HG03039 (cell line): ENCODE measurements at regions not wholly inside any gene's neighbourhood (a gene's known extent, or its start where the extent isn't known, plus 50 kb on each side); places are given as distances from the start of the nearest gene placed in this dataset.
"Not testable (repeated sequence)": the region's sequence is repeated elsewhere in the genome, so short reads cannot be mapped to it uniquely, and the experiment has no call there.

ENCODE experiments used
- ATAC-seq: cut with Tn5 transposase; IDR thresholded peaks from one replicate; pipeline ENCODE4 v1.9.1; 2021; ENCODE audit warnings: mild to moderate bottlenecking, moderate library complexity; ENCODE audit not compliant: unreplicated experiment

DNA sequence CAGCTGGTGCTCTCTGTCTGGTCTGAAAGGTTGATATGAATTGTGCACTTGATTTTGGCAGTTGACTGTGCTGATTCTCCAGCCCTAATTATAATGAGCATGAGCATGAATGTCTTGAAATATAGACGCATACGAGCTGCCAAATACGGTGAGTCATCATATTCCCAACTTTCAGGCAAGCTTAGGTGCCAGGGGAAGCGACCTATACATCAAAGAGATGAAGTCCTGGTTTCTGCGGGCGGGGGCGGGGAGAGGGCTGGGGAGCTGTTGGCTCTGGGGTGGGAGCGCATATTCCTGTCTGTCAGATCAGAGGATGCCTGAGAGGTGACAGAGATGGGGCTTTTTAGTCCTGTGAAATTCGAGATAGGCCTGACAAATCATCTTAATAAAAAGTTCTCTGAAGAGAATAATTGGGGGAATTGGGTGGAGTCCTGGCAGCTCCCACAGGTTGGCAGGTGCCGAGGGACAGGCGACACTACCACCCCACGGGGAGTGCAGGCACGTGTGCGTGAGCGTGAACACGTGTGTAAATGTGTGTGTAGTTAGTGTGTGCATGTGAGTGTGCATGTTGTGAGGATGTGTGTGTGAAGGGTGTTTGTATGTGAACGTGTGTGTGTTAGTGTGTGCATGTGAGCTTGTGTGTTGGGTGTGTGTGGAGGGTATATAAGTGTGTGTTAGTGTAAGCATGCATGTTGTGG, 865.3 kb downstream of the TBC1D22A start:
- no peak for ATAC-seq

DNA sequence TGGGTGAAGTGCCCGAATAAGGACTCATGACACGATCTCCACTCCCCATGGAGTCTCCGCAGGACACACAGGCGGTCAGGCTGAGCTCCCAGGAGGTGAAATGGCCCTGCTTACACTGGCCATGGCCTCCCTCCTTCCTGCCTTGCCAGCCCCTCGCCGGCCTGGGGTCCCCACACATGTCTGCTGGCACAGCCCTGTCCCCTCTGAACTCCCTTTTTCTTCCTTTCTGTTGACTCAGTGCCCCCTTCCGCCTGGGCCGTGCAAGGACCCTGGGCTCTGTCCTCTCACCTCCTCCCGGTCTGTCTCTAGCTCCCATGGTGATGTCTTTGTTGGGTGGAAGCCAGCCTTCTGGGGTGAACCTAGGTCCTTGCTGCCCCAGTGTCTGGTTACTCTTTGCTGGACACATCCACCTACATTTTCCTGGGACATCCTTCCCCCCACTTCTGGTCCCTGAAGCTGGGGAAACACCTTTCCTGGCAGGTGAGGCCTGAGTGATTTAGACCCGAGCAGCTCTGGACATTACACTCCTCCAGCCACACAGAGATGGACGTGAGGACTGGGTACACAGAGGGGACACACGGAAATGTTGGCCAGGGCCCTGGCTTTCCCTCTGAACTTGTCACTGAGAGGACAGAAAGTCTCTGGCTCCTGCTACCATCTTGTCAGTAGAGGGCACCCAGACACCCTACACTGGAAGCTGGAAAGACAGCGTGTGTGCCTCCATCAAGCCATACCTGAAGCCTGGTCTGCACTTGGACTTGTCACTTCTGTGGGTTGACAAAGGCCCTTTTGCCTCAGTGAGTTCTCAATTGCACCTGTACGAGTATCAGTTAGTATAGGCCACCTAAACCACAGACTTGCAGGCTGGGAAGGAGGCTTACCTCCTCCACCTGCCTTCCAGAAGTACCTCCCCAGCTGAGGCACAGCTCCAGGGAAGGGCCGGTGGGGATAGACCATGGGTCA, 864.3 kb downstream of the TBC1D22A start:
- no peak for ATAC-seq

DNA sequence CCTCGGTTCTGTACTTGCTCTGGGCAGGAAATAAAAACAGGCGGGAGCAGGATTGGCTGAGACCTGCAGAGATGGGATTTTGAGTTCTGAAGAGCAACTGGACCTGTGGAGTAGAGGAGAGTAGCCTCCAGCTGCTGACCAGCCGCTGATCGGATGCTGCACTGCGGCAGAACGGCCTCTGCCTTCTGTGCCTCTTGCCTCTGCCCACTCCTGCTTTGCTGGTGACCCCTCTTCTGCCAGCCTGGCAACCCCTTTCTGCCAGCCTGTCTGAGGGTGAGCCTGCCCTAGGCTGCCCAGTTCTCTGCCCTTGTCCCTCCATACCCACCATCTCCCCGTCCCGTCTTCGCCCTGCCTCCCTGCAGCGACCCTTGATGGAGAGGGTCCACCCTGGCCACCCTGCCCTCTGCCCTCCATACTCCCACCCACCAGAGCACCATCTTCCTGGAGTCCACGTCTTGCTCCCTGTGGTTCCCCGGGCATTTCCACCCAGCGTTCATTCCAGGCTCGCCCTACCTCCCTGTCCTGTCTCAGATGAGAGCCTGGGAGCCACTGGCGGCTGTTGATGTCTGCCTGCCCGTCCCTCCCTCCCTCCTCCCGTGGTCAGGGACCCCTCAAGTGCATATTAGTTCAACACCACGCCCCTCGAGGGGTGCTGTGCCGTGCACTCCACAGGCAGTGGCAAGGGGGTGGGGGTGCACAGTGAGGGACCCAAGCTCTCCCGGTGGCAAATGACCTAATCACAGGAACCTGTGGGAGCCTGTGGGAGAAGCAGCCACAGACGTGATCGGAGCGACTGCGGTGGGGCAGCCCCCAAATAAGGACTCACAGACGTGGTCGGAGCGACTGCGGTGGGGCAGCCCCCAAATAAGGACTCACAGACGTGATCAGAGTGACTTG, 863.3 kb downstream of the TBC1D22A start:
- ATAC-seq = no peak

DNA sequence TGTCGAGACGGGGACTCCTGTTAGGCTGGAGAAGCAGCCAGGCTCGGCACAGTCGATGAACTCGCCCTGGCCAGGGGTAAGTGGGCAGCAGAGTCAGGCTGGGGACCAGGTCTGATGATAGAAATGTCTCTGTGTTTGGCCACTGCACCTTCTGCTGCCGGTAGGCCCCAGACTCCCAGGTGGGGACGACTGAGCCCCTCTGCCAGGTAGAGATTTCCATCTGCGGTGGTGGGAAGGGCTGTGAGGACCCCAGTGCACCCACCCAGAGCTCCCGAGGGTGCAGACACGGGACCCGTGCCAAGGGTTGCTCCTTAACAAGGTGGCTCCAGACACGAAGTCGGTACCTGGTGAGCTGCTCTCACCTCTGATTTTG, 862.5 kb downstream of the TBC1D22A start:
- ATAC-seq = no peak

DNA sequence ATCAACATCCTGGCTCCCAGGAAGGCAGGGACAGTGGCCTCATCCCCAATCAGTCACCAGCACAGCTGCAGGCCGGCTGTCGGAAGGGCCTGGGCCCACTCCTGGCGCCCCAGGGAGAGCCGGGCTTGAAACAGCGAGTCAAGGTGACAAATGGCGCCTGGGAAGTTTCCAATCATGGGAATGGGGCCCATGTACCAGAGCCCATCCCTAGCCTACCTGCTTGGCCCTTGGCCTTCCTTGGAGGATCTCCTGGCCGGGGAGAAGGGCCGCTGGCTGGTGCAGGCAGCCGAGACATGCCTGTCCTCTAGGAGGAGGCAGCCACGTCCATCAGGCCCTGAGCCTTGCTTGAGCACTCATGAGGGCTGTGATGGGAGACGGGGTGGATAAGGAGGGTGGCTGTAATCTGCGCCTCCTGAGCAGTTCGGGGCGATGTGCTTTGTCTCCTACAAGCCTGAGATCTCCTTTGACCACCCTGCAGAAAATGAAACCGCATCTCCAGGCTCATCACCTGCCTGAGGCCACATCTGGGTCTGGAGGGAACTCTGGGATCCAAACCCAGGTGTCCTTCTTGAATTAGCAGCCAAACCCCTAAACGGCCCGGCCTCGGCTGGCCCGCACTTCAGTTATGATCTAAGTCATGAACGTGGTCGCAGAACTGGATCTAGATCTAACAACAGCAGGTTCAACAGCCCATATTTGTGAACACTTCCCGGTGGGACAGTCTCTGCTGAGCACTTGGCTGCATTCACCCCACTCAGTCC, 862.0 kb downstream of the TBC1D22A start:
- no peak for ATAC-seq

DNA sequence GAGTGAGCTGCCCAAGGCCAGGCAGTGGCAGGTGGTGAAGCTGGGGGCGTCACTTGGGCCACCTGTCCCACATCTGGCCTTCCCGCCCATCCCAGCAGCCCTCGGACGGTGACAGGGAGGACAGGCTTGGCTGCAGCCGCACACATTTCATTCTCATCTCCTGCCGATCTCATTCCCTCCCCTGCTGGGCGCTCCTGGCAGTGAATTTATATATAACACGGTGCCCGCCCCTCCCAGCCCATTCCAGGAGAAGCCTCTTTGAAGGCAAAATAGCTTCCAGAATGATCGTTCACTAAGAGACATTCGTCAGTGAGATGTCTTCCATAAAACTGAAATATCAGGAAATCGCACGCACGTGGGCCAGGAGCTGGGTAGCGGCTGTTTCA, 861.3 kb downstream of the TBC1D22A start:
- no peak for ATAC-seq

DNA sequence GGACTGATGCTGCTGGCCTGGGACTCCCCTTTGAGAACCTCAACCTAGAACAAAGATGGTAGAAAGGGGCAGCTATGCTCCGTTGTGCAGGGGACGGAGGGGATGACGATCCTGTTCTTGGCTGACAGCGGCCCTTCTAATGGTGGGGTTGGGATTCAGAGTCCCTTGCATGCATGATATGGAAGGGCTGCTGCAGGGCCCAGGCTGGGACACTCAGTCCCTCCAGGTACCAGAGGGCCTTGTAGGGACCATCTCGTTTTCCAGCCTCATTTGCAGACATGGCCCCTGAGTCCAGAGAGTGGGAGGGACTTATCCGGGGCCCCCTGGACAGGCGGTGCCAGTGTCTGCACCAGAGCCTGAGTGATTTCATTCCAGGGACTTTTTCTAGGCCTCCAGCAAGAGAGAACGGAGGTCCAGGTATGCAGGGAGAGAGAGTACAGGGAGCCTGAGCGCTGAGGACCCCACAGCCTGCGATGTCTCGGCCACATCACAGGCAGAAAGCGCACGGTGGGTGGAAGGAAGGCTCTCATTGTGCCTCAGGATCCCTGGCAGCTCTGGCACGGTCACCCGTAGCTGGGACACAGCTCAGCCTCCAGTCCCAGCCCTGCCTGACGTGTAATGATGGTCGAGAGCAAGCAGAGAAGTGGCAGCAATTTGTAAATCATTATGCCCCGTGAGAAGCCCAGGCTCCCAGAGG, 860.8 kb downstream of the TBC1D22A start:
- ATAC-seq = no peak

DNA sequence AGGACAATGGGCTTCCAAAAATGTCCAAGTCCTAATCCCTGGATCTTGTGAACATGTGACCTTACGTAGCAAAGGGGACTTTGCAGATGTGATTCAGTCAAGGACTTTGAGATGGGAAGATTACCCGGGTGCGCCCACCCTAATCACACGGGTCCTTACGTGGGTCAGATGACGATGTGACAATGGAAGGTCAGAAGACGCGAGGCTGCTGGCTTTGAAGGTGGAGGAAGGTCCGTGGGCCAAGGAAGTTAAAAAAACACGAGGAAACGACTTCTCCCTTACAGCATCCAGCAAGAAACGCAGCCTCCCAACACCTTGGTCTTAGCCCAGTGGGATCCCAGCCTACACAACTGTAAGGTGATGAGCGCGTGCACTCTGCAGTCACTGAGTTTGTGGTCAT, 860.1 kb downstream of the TBC1D22A start:
- no peak for ATAC-seq

DNA sequence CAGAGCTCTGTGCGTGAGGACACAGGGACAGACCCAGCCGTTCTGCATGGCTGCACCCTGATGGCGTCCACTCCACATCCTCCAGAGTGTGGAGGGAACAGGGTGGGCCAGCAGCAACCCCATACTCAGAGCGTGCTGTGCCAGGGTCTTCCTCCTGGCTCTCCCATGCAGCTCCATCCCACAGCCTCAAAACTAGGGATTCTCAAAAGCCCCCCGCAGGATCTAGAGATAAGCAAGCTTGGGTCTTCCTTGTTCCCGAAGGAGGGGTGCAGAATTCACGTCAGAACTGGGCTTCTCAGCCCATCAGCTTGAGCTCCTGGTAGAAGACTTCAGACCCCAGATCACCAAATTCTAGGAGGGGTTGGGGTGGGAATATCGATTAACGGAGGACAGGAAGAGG, 858.8 kb downstream of the TBC1D22A start:
- no peak for ATAC-seq

DNA sequence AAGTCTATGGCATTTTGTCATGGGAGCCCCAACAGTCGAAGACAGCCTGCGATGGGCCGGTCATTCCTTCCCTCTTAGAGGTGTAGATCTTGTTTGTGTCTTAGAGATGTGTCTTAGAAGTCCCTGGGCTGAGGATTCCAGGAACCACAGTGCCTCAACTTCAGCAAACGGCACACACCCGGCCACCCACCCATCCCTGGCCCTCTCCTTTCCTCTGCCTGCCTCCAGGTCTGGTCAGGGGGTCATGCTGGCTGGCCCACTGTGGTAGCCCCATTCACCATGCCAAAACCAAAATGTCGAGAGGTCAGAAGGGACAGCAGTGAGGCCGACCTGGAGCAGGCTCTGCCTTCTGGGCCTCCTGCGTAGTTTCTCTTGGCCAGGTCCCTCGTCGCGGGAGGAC, 857.9 kb downstream of the TBC1D22A start:
- no peak for ATAC-seq

DNA sequence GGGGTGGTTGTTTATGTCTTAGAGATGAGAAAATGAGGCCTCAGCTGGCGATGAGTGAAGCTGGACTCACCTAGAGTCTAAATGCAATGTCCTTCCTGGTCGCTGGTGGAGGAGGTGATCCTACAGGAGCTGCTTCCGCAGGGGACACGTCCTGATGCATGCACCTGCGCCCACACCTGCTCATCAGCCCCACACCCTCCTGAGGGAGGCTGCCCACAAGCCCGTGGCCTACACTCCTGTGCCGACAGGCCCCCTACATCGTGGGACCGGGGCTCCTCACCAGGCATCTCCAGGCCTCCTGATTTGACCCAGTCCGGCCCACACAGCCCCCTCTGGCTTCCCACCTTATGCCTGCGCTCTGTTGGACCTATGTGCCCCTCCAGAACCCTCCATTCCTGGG, 857.2 kb downstream of the TBC1D22A start:
- no peak for ATAC-seq

DNA sequence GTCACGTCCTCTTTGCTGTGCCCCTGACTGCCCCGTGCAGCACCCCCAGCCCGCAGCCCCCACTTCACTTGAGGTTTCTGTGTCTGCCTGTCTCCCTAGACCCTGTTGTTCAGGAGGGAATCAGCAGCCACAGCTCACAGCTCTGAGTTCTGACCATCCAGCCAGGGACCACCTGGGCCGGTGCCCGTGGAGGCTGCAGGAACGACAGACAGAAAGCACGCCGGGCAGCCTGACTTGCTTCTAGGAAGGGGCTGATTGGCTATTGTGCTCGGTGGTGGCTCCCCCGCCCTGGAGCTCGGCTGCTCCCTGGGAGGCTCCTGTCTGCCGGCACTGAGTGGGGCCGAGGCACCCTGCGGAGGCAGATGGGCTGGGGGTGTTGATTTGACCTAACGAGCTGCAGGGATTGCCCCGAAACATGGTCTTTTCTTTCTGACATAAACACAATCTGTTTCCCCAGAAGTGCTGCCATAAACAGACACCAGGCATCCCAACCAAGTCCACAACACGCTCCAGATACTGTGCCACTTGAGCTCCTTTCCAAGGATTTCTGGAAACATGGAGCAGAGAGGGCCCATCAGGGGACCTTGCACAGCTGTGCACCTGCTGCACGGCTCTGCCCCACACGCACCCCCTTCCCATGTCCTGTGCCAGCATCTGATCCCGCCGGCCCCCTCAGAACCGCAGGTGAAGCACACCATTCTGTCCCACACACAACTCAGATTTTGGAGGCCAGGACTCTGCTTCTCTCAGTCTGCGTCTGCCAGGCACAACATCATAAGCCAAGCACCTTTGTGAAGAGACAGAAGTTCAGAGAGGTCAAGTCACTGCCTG, 855.9 kb downstream of the TBC1D22A start:
- no peak for ATAC-seq

DNA sequence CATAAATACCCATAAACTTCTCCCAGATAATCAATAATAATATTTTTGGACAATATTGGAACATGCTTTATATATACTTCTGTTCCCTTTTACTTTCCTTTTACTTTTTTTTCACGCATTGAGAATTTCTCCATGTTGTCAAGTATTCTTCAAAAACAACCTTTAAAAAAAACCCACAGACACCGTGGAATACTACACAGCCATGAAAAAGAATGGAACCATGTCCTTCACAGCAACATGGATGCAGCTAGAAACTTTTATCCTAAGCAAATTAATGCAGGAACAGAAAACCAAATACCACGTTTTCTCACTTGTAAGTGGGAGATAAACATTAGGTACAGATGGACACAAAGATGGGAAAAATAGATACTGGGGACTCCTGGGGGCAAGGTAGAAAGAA, 854.7 kb downstream of the TBC1D22A start:
- no peak for ATAC-seq

DNA sequence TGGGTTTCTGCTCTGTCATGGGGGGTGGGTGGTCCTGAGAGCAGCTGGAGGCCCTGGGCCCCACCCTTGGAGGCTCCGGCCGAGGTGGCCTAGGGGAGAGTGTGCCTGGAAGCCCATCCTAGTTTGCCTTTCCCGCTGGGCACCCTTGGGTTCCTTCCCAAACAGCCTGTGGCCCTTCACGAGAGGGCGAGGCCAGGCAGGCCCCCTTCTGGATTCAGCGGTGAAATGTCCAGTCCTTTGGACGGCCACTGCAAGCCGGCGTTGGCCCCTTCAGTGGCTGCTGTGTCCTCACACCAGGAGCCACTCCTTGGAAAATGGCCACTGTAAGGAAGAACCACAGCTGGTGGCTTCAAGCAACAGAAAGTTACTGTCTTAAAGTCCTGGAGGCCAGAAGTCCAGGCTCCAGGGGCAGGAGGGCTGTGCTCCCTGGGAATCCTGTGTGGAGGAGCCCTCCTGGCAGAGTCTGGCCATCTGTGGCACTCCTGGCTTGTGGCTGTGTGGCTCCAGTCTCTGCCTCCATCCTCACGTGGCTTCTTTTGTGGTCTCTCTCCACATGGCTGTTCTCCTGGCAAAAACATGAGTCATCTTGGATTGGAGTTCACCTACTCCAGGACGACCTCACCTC, 854.1 kb downstream of the TBC1D22A start:
- ATAC-seq = no peak

DNA sequence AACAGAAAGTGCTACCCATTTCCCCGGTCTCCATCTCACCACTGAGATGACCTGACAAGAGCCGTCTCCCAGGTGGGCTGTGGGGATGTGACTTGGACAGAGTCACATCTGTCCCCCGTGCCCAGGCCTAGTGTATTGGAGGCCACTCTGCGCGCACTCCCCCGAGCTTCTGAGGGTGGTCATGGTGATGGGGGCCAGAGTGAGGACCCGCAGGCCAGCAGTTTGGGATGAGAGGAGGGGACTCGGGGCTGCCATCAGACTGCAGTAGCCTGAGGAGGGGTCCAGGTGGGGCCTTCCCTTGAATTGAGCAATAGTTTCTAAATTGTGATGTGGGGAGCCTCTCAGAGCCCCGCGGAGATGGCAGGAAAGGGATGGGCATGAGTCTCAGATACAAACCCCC, 852.6 kb downstream of the TBC1D22A start:
- no peak for ATAC-seq

DNA sequence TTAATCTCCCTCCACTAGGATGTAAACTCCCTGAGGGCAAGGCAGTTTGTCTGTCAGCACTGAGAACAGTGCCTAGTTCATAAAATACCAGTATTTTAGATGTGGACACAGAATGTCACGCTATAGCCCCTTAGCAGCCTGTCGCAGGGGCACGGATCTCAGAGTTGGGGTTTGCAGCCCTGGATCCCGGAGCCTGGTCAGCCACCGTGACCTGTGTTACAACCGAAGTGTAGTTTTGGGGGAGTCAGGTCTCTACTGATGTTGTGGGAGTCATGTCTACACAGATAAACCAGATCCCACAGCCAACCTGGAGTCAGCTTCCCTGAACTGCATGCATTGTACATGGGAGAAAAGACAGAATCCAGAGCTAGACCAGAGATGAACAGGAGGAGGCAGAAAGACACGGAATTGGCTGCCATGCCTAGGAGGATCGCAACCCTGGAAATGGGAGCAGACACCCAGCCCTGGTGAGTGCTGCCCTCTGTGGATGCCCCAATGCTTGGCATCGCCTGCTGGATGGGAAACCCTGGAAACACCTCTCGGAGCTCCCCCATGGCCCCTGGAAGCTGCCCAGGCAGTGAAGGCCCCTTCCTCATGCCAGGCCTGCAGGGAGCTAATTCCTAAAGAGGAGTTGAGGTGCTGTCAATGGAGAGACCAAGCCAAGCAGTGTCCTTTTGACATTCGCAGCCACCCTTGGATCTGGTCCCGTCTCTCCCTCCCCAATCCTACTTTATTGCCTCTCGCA, 851.3 kb downstream of the TBC1D22A start:
- no peak for ATAC-seq

DNA sequence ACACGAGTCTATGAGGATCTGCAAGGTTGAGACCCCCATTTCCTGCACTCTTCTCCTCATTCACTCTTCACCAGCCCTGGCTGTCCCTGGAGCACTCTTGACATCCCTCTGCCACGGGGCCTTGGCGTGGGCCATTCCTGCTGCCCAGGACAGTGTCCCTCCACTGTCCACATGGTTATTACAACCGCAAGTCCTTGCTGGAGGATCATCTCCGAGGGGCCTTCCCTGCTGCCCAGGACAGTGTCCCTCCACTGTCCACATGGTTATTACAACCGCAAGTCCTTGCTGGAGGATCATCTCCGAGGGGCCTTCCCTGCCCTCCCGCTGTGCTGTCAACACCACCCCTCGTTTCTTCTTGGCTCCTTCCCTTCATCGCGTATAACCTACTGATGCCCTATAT, 850.7 kb downstream of the TBC1D22A start:
- ATAC-seq = not testable (repeated sequence)
